ENCODE measurements at regions not wholly inside any gene's neighbourhood (a gene's known extent, or its start where the extent isn't known, plus 50 kb on each side); places are given as distances from the start of the nearest gene placed in this dataset.

DNA sequence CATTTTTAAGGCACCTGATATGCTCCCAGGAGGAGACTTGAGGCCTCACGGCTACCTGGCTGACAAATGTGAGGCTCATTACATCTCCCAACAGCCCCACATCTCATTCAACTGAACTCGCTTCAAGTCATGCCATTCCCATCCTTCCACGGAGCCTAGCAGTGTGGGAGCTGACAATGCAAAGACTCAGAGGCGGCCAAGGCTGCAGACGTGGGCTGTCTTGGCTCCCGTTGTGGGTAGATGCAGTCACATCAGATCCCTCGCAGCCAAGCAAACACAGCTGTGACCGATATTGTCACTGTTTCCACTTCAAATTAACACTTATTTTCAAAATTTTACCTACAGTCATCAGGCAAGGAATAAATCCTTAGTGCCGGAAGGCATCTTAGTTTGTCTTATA is 64.0 kb upstream of the TRIB2 start:
- Histone ChIP-seq H3K27me3 (ENCODE audit: control insufficient read depth in 1 of 2, insufficient read depth in 2 of 2, low read length in 2 of 2) (peaks cover 0 to 2% of the 10 kb centered on the region in 2 donors), H3K9ac (ENCODE audit: low read length in 2 of 2) (no peak overlapping the region), H3K4me1 (ENCODE audit: control insufficient read depth, insufficient read depth, low read length) (peaks cover 3% of the 10 kb centered on the region), H3K27ac (ENCODE audit: low read length) (no peak overlapping the region), H3K4me3 (ENCODE audit: low read length in 2 of 2) (no peak overlapping the region), H3K9me3 (ENCODE audit: control insufficient read depth in 2 of 2, low read length in 2 of 2) (no peaks in the 10 kb centered on the region), H3K36me3 (ENCODE audit: control insufficient read depth in 2 of 2, insufficient read depth in 2 of 2, low read length in 2 of 2) (no peaks in the 10 kb centered on the region)

DNA sequence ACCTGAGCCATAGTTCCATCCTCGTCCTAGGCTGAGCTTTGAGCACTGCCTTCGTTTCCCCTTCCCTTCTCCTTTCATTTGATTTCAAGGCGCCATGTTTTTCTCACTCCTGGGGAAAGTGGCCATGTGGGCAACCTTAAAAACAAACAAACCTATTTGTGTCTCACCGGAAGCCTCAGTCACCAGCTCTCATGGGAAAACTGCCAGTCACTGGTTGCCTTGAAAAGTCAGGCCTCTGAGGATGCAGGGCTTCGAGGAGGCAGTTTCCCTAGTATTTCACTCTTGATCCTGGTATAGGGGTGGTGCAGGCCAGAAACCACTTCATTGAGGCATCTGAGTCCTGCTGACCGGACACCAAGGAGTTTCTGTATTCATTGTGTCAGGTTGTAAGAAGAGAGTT is 59.2 kb upstream of the TRIB2 start:
- H3K27ac ChIP-seq (ENCODE audit: low read length), result no peak overlapping the region

DNA sequence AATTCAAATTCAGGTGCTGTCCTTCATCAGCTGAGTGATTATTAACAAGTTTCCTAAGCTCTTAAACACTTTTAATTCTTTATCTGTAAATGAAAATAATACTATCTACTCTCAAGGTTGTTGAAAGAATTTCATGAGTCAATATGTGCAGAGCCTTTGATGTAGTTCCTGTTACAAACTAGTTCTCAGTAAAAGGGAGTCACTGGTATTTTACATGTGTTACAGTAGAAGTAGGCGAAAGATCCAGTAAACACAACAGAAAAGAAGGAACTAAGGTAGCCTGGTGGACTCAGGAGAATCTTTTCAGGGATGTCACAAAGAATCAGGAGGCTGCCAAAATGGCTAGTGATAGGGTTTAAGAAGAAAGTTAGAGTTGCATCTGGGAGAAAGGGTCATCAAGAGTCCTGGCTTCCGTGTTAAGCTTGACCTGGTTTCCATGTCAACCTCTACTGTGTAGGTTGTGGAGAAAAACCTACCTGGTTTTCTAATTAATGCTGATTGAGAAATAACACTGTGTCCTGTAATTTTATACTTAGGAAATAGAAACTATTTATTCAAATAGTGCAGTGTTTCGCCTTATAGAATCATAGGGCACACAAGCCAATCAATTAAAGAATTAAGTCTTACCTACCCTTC is 58.3 kb upstream of the TRIB2 start:
- Histone ChIP-seq H3K9ac (ENCODE audit: low read length in 2 of 2) (no peak overlapping the region), H3K27me3 (ENCODE audit: control insufficient read depth in 1 of 2, insufficient read depth in 2 of 2, low read length in 2 of 2) (no peaks in the 10 kb centered on the region), H3K36me3 (ENCODE audit: control insufficient read depth in 2 of 2, insufficient read depth in 2 of 2, low read length in 2 of 2) (no peaks in the 10 kb centered on the region), H3K4me3 (ENCODE audit: low read length in 2 of 2) (no peak overlapping the region), H3K27ac (ENCODE audit: low read length) (no peak overlapping the region), H3K9me3 (ENCODE audit: control insufficient read depth in 2 of 2, low read length in 2 of 2) (no peaks in the 10 kb centered on the region), H3K4me1 (ENCODE audit: control insufficient read depth, insufficient read depth, low read length) (no peaks in the 10 kb centered on the region)

More for the DNA sequence above, 59.2 kb upstream of the TRIB2 start:
- Histone ChIP-seq H3K9ac (ENCODE audit: low read length in 2 of 2) (no peak overlapping the region), H3K4me1 (ENCODE audit: control insufficient read depth, insufficient read depth, low read length) (no peaks in the 10 kb centered on the region), H3K27me3 (ENCODE audit: control insufficient read depth in 1 of 2, insufficient read depth in 2 of 2, low read length in 2 of 2) (no peaks in the 10 kb centered on the region), H3K36me3 (ENCODE audit: control insufficient read depth in 2 of 2, insufficient read depth in 2 of 2, low read length in 2 of 2) (no peaks in the 10 kb centered on the region), H3K4me3 (ENCODE audit: low read length in 2 of 2) (no peak overlapping the region), H3K9me3 (ENCODE audit: control insufficient read depth in 2 of 2, low read length in 2 of 2) (no peaks in the 10 kb centered on the region)

DNA sequence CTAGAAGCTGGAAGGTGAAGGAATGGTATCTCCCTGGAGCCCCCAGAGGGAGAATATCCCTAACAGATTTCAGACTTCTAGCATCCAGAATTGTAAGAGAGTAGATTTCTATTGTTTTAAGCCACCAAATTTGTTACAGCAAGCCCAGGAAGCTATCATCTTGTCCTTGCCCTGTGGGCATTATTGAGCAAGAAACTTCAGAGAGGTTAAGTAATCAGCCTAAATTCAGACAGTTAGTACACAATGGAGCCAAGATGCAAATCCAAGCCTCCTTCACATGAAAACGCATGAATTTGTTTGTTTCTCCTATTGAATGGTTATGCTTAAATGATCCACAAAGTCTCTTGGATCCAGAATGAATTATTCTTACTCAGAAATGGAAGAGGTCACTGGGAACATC is 55.2 kb upstream of the TRIB2 start:
- Histone ChIP-seq H3K36me3 (ENCODE audit: control insufficient read depth in 2 of 2, insufficient read depth in 2 of 2, low read length in 2 of 2) (no peaks in the 10 kb centered on the region), H3K27me3 (ENCODE audit: control insufficient read depth in 1 of 2, insufficient read depth in 2 of 2, low read length in 2 of 2) (no peaks in the 10 kb centered on the region), H3K9me3 (ENCODE audit: control insufficient read depth in 2 of 2, low read length in 2 of 2) (peaks cover 3 to 6% of the 10 kb centered on the region in 2 donors), H3K4me3 (ENCODE audit: low read length in 2 of 2) (no peak overlapping the region), H3K4me1 (ENCODE audit: control insufficient read depth, insufficient read depth, low read length) (no peaks in the 10 kb centered on the region), H3K27ac (ENCODE audit: low read length) (no peak overlapping the region), H3K9ac (ENCODE audit: low read length in 2 of 2) (no peak overlapping the region)

DNA sequence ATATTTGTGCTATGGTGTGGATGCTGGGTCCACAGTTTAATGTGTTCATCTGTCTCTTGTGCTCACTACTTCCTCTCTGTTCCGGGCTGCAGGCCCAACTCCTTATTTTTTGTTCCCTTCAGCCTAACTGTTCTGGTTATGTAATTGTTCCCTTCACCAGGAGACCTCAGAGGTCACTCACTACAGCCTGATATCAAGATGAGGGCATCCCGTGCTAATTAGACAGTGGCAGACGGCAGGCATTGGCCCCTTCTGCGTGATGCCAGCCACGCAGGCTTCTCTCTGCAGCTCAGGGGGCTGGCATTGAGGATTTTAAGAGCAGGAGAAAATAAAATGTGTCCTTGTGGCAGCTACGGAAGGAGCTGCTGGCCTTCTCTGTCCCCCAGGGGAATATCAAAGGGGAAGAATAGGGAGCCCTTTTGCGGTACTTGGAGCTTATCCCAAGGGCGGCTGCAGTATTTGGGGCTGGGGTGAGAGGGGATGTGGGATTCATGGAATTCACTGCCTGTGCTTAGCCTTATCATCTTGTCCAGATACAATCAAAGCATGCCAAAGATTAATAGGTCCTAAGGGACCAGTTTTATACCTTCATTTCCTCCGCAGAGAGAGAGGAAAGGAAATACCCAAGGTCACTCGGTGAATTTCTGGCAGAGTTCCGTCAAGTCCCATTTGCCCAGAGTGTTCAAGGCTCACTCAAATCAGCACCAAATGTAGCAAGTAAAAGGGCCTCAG is 53.3 kb upstream of the TRIB2 start:
- H3K9me3 ChIP-seq (ENCODE audit: control insufficient read depth in 2 of 2, low read length in 2 of 2), result peaks cover 3 to 7% of the 10 kb centered on the region in 2 donors
- no peaks in the 10 kb centered on the region for H3K27me3 ChIP-seq (ENCODE audit: control insufficient read depth in 1 of 2, insufficient read depth in 2 of 2, low read length in 2 of 2)
- H3K9ac ChIP-seq (ENCODE audit: low read length in 2 of 2), result no peak overlapping the region
- no peaks in the 10 kb centered on the region for H3K4me1 ChIP-seq (ENCODE audit: control insufficient read depth, insufficient read depth, low read length)
- no peak overlapping the region for H3K4me3 ChIP-seq (ENCODE audit: low read length in 2 of 2)
- no peaks in the 10 kb centered on the region for H3K36me3 ChIP-seq (ENCODE audit: control insufficient read depth in 2 of 2, insufficient read depth in 2 of 2, low read length in 2 of 2)
- no peak overlapping the region for H3K27ac ChIP-seq (ENCODE audit: low read length)

DNA sequence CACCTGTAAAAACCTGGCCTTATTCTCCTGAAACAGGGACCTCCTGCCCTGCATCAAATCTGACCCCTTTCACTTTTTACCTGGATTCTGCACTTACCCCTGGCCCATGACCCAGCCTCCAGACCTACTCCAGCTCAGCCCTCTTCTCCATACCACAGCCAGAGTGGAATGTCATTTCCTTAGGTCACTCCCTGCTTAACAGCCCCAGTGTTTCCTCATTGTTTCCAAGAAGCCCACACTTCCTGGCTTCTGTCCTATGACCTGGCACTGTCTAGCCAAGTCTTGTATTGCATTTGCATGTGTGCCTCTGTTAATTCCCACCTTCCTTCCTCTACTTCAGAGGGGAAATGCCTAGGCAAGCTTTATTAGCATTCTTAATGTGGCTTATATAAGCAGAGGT is 51.4 kb upstream of the TRIB2 start:
- no peaks in the 10 kb centered on the region for H3K27me3 ChIP-seq (ENCODE audit: control insufficient read depth in 1 of 2, insufficient read depth in 2 of 2, low read length in 2 of 2)

DNA sequence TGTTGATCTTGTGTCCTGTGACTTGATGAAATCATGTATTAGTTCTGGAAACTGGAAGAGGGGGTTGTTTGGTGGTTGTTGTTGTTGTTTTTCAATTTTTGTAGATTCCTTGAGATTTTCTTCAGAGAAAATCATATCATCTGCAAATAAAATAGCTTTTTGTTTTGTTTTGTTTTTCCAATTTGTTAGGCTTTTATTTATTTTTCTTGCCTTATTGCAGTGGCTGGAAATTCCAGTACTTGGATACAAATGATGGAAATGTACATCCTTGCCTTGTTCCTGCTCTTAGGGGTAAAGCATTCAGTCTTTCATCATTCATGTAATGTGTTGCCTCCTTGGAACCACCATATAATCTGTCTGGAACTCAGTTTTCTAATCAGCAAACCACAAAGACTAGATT is 50.3 kb upstream of the TRIB2 start:
- no peaks in the 10 kb centered on the region for H3K4me1 ChIP-seq (ENCODE audit: control insufficient read depth, insufficient read depth, low read length)
- H3K36me3 ChIP-seq (ENCODE audit: control insufficient read depth in 2 of 2, insufficient read depth in 2 of 2, low read length in 2 of 2), result no peaks in the 10 kb centered on the region
- no peak overlapping the region for H3K27ac ChIP-seq (ENCODE audit: low read length)
- H3K9ac ChIP-seq (ENCODE audit: low read length in 2 of 2), result no peak overlapping the region
- H3K27me3 ChIP-seq (ENCODE audit: control insufficient read depth in 1 of 2, insufficient read depth in 2 of 2, low read length in 2 of 2), result no peaks in the 10 kb centered on the region
- no peak overlapping the region for H3K4me3 ChIP-seq (ENCODE audit: low read length in 2 of 2)
- H3K9me3 ChIP-seq (ENCODE audit: control insufficient read depth in 2 of 2, low read length in 2 of 2), result peaks cover 3 to 7% of the 10 kb centered on the region in 2 donors

More for the DNA sequence above, 51.4 kb upstream of the TRIB2 start:
- Histone ChIP-seq H3K4me3 (ENCODE audit: low read length in 2 of 2) (no peak overlapping the region), H3K27ac (ENCODE audit: low read length) (no peak overlapping the region), H3K9ac (ENCODE audit: low read length in 2 of 2) (no peak overlapping the region), H3K9me3 (ENCODE audit: control insufficient read depth in 2 of 2, low read length in 2 of 2) (peaks cover 3 to 7% of the 10 kb centered on the region in 2 donors), H3K4me1 (ENCODE audit: control insufficient read depth, insufficient read depth, low read length) (no peaks in the 10 kb centered on the region), H3K36me3 (ENCODE audit: control insufficient read depth in 2 of 2, insufficient read depth in 2 of 2, low read length in 2 of 2) (no peaks in the 10 kb centered on the region)

Measured in stomach smooth muscle (tissue), 2 donors.